Astrocyte (in vitro differentiated cells and primary cell): ENCODE measurements at regions not wholly inside any gene's neighbourhood (a gene's known extent, or its start where the extent isn't known, plus 50 kb on each side); places are given as distances from the start of the nearest gene placed in this dataset.

ENCODE experiments used
- DNase-seq: peaks from one replicate; pipeline ENCODE4 v3.0.0-alpha.2; 2010; ENCODE audit warnings: low read depth
- FAIRE-seq: peaks from 2 replicates; lab custom pipeline; 2011; peaks lifted over from hg19 to GRCh38; lab: Jason Lieb, UNC
- H2AFZ ChIP-seq: 2 replicates; pipeline ENCODE4 v1.6.0; 2012; ENCODE audit warnings: low read depth, low read length, inconsistent platforms
- H3K27ac ChIP-seq: 2 replicates; pipeline ENCODE4 v1.5.1; 2011; ENCODE audit warnings: low read depth, low read length, inconsistent platforms
- H3K27me3 ChIP-seq: 2 replicates; pipeline ENCODE4 v1.6.0; 2011; ENCODE audit warnings: low read length, inconsistent platforms; ENCODE audit not compliant: insufficient read depth
- H3K36me3 ChIP-seq: 2 replicates; pipeline ENCODE4 v1.5.1; 2011; ENCODE audit warnings: low read length, inconsistent platforms; ENCODE audit not compliant: insufficient read depth
- H3K4me1 ChIP-seq: 2 replicates; pipeline ENCODE4 v1.5.1; 2011; ENCODE audit warnings: low read length, inconsistent platforms; ENCODE audit not compliant: insufficient read depth
- H3K4me2 ChIP-seq: 2 replicates; pipeline ENCODE4 v1.6.0; 2012; ENCODE audit warnings: low read length, inconsistent platforms
- H3K4me3 ChIP-seq: 2 replicates; pipeline ENCODE4 v1.5.1; 2011; ENCODE audit warnings: low read depth, mild to moderate bottlenecking, low read length, inconsistent platforms; ENCODE audit not compliant: insufficient read depth
- H3K79me2 ChIP-seq: 2 replicates; pipeline ENCODE4 v1.6.0; 2012; ENCODE audit warnings: mild to moderate bottlenecking, low read length, inconsistent platforms; ENCODE audit not compliant: insufficient read depth
- H3K9ac ChIP-seq: 2 replicates; pipeline ENCODE4 v1.6.0; 2012; ENCODE audit warnings: mild to moderate bottlenecking, low read length, inconsistent platforms
- H3K9me3 ChIP-seq: 2 replicates; pipeline ENCODE4 v1.5.1; 2012; ENCODE audit warnings: low read depth, mild to moderate bottlenecking, low read length, inconsistent platforms; ENCODE audit not compliant: insufficient read depth
- H4K20me1 ChIP-seq: 2 replicates; pipeline ENCODE4 v1.6.0; 2012; ENCODE audit warnings: low read length, inconsistent platforms; ENCODE audit not compliant: insufficient read depth
- H3K27ac Mint-ChIP-seq: one replicate; pipeline ENCODE4 v1.8.0; 2021; ENCODE audit warnings: mild to moderate bottlenecking, mixed read lengths; ENCODE audit not compliant: unreplicated experiment
- H3K27me3 Mint-ChIP-seq: one replicate; pipeline ENCODE4 v1.8.0; 2021; ENCODE audit warnings: low read depth, mixed read lengths; ENCODE audit not compliant: unreplicated experiment
- H3K36me3 Mint-ChIP-seq: one replicate; pipeline ENCODE4 v1.8.0; 2021; ENCODE audit warnings: low read depth, mixed read lengths; ENCODE audit not compliant: unreplicated experiment
- H3K4me1 Mint-ChIP-seq: one replicate; pipeline ENCODE4 v1.8.0; 2021; ENCODE audit warnings: low read depth, mixed read lengths; ENCODE audit not compliant: unreplicated experiment
- H3K4me3 Mint-ChIP-seq: one replicate; pipeline ENCODE4 v1.8.0; 2021; ENCODE audit warnings: mild to moderate bottlenecking, moderate library complexity, mixed read lengths; ENCODE audit not compliant: unreplicated experiment
- H3K9me3 Mint-ChIP-seq: one replicate; pipeline ENCODE4 v1.8.0; 2021; ENCODE audit warnings: mild to moderate bottlenecking, mixed read lengths; ENCODE audit not compliant: unreplicated experiment
- EZH2 ChIP-seq: IDR thresholded peaks from 2 replicates; pipeline ENCODE4 v1.6.1; 2012; ENCODE audit warnings: mild to moderate bottlenecking, low read length, inconsistent platforms; ENCODE audit not compliant: insufficient read depth
- TF ChIP-seq, protein P1 (sequence below): IDR thresholded peaks from 2 replicates; pipeline ENCODE4 v1.5.1; 2011; ENCODE audit warnings: low read depth, mild to moderate bottlenecking, inconsistent platforms, low read length, moderate library complexity; ENCODE audit not compliant: insufficient read depth

DNA sequence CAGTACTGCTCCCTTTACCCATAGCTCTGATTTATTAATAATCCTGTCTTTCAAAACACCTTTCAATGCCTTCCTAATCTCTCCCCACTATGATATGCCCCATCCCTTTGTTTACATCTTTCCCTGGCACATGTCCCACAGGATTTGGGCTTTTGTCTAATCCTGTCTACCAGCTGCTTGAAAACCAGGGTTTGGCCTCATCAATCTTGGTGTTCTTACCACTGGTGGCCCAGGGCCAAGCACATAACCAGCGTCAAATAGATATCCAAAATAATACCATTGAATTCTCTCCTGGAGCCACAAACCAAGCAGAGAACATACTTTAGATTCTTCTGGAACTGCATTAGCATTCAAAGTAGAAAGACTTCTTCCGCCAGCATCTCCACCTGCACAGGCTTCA is 104.8 kb upstream of the PPP2R3A start:
- Mint-ChIP-seq H3K27ac (no peak overlapping the region), H3K36me3 (no peaks in the 10 kb centered on the region), H3K4me1 (peaks cover 4% of the 10 kb centered on the region), H3K27me3 (no peaks in the 10 kb centered on the region), H3K4me3 (no peak overlapping the region), H3K9me3 (peaks cover 2% of the 10 kb centered on the region)
- FAIRE-seq (no peak), DNase-seq (peak; percentile 71)
- Histone ChIP-seq H3K27me3 (peaks cover 2% of the 10 kb centered on the region), H3K9ac (no peak overlapping the region), H3K9me3 (no peaks in the 10 kb centered on the region), H4K20me1 (no peaks in the 10 kb centered on the region), H2AFZ (no peak overlapping the region), H3K79me2 (no peaks in the 10 kb centered on the region), H3K4me2 (no peak overlapping the region), H3K4me1 (no peaks in the 10 kb centered on the region), H3K36me3 (no peaks in the 10 kb centered on the region), H3K27ac (no peak overlapping the region), H3K4me3 (no peak overlapping the region)
- TF ChIP-seq, protein P1, sequence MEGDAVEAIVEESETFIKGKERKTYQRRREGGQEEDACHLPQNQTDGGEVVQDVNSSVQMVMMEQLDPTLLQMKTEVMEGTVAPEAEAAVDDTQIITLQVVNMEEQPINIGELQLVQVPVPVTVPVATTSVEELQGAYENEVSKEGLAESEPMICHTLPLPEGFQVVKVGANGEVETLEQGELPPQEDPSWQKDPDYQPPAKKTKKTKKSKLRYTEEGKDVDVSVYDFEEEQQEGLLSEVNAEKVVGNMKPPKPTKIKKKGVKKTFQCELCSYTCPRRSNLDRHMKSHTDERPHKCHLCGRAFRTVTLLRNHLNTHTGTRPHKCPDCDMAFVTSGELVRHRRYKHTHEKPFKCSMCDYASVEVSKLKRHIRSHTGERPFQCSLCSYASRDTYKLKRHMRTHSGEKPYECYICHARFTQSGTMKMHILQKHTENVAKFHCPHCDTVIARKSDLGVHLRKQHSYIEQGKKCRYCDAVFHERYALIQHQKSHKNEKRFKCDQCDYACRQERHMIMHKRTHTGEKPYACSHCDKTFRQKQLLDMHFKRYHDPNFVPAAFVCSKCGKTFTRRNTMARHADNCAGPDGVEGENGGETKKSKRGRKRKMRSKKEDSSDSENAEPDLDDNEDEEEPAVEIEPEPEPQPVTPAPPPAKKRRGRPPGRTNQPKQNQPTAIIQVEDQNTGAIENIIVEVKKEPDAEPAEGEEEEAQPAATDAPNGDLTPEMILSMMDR = no peak
- TF ChIP-seq EZH2 = no peak

DNA sequence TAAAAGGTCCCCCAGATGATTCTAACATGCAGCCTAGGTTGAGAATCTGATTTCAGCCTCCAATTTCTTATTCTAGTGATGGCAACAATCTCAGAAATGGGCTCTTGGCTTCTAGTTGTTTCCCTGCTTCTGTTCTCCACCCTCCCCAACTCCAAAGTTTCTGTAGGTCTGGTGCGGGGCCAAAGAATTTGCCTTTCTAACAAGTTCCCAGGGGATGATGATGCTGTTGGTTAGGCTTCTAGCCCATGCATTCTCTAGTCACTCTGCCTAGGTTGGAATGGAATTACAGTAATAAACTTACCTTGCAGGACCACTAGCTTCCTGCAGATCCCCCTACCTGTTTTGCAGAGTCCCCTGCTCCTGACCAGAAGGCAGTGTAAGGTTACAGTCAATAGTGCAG is 103.2 kb upstream of the PPP2R3A start:
- no peaks in the 10 kb centered on the region for H3K79me2 ChIP-seq
- H3K9me3 Mint-ChIP-seq = peaks cover 2% of the 10 kb centered on the region
- no peak overlapping the region for H3K27ac ChIP-seq
- DNase-seq (peak; percentile 68), FAIRE-seq (no peak)
- no peak overlapping the region for H3K9ac ChIP-seq
- peaks cover 4% of the 10 kb centered on the region for H3K4me1 Mint-ChIP-seq
- TF ChIP-seq EZH2 = no peak
- TF ChIP-seq, protein P1 = no peak
- no peak overlapping the region for H3K4me3 ChIP-seq
- H4K20me1 ChIP-seq = no peaks in the 10 kb centered on the region
- H3K4me2 ChIP-seq = no peak overlapping the region
- no peak overlapping the region for H2AFZ ChIP-seq
- no peaks in the 10 kb centered on the region for H3K27me3 ChIP-seq
- H3K9me3 ChIP-seq = no peaks in the 10 kb centered on the region
- H3K4me1 ChIP-seq = no peaks in the 10 kb centered on the region
- H3K27ac Mint-ChIP-seq = no peak overlapping the region
- no peak overlapping the region for H3K4me3 Mint-ChIP-seq
- no peaks in the 10 kb centered on the region for H3K36me3 Mint-ChIP-seq
- no peaks in the 10 kb centered on the region for H3K36me3 ChIP-seq
- no peaks in the 10 kb centered on the region for H3K27me3 Mint-ChIP-seq

DNA sequence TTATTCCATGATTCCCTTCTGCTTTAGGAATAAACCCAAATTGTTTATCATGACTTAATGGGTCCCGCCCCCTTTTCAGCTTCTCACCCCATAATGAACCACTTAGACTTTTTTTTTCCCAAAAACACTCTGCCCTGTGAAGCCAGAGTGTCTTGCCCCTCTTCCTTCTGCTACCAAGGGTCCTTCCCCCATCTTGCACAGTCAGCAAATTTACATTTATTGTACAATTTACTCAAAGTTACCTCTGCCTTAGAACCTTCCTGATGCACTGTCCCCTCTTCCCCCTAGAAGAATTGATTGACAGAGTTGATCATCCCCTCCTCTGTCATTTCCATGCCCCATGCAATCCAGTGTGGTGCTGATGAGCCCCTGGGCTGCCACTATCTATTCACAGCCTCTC is 101.5 kb upstream of the PPP2R3A start:
- H3K4me3 Mint-ChIP-seq = no peak overlapping the region

More for the DNA sequence above, 101.5 kb upstream of the PPP2R3A start:
- DNase-seq = no peak
- H3K4me1 ChIP-seq = no peaks in the 10 kb centered on the region
- H3K9me3 ChIP-seq = no peaks in the 10 kb centered on the region
- H3K9ac ChIP-seq = no peak overlapping the region
- Mint-ChIP-seq H3K9me3 (peaks cover 2% of the 10 kb centered on the region), H3K27ac (no peak overlapping the region), H3K27me3 (no peaks in the 10 kb centered on the region), H3K36me3 (no peaks in the 10 kb centered on the region), H3K4me1 (peaks cover 4% of the 10 kb centered on the region)
- H3K4me2 ChIP-seq = no peak overlapping the region
- H3K27me3 ChIP-seq = no peaks in the 10 kb centered on the region
- TF ChIP-seq, protein P1 = no peak
- TF ChIP-seq EZH2 = no peak
- no peaks in the 10 kb centered on the region for H4K20me1 ChIP-seq
- H3K79me2 ChIP-seq = no peaks in the 10 kb centered on the region
- no peak overlapping the region for H3K4me3 ChIP-seq
- FAIRE-seq = no peak
- no peak overlapping the region for H2AFZ ChIP-seq
- H3K36me3 ChIP-seq = no peaks in the 10 kb centered on the region
- H3K27ac ChIP-seq = no peak overlapping the region
